WTC11 (cell line): ENCODE measurements at regions not wholly inside any gene's neighbourhood (a gene's known extent, or its start where the extent isn't known, plus 50 kb on each side); places are given as distances from the start of the nearest gene placed in this dataset.

Experiments
- ATAC-seq: fragments of 200-7000 bp; cut with Tn5 transposase; 2 replicates; pipeline ENCODE4 v1.10.0; 2021; ENCODE audit warnings: mild to moderate bottlenecking, moderate library complexity
- CTCF ChIA-PET: fragments of 300-600 bp; sonication (Branson Sonifier 250); formaldehyde crosslinking; loops from one replicate; lab custom pipeline; 2021; ENCODE audit warnings: antibody characterized with exemption; lab: Charles Lee
- POLR2A ChIA-PET: fragments of 350-600 bp; sonication (Branson Sonifier 250); formaldehyde crosslinking; loops from one replicate; lab custom pipeline; 2021; ENCODE audit warnings: antibody characterized with exemption; lab: Charles Lee
- DNase-seq: peaks from one replicate; pipeline ENCODE4 v3.0.0; 2021; ENCODE audit warnings: low spot score
- H3K27ac Mint-ChIP-seq: 2 replicates; pipeline ENCODE4 v1.8.0; 2021; ENCODE audit warnings: mixed read lengths
- H3K27me3 Mint-ChIP-seq: 2 replicates; pipeline ENCODE4 v1.8.0; 2021; ENCODE audit warnings: low read depth, mild to moderate bottlenecking, moderate library complexity, mixed read lengths
- H3K36me3 Mint-ChIP-seq: 2 replicates; pipeline ENCODE4 v1.8.0; 2021; ENCODE audit warnings: mixed read lengths
- H3K4me1 Mint-ChIP-seq: 2 replicates; pipeline ENCODE4 v1.8.0; 2022; ENCODE audit warnings: mixed read lengths
- H3K4me3 Mint-ChIP-seq: 2 replicates; pipeline ENCODE4 v1.8.0; 2021; ENCODE audit warnings: mild to moderate bottlenecking, moderate library complexity, mixed read lengths
- H3K9me3 Mint-ChIP-seq: 2 replicates; pipeline ENCODE4 v1.8.0; 2021; ENCODE audit warnings: mixed read lengths
- ATF6 ChIP-seq: sonication (generic); formaldehyde crosslinking; IDR thresholded peaks from 2 replicates; pipeline ENCODE4 v1.8.1; 2023; ENCODE audit warnings: mild to moderate bottlenecking, missing genetic modification reagents
- CREB1 ChIP-seq: sonication (generic); formaldehyde crosslinking; IDR thresholded peaks from 2 replicates; pipeline ENCODE4 v1.8.0; 2023; ENCODE audit warnings: mild to moderate bottlenecking, missing genetic modification reagents
- ELF4 ChIP-seq: sonication (generic); formaldehyde crosslinking; IDR thresholded peaks from 2 replicates; pipeline ENCODE4 v1.8.1; 2022; ENCODE audit warnings: low read depth, mild to moderate bottlenecking, moderate library complexity, missing genetic modification reagents
- ESRRA ChIP-seq: sonication (generic); formaldehyde crosslinking; IDR thresholded peaks from 2 replicates; pipeline ENCODE4 v1.8.1; 2022; ENCODE audit warnings: mild to moderate bottlenecking, missing genetic modification reagents, borderline replicate concordance
- ETV6 ChIP-seq: sonication (generic); formaldehyde crosslinking; IDR thresholded peaks from 2 replicates; pipeline ENCODE4 v1.8.1; 2022; ENCODE audit warnings: mild to moderate bottlenecking, missing genetic modification reagents
- GABPB1 ChIP-seq: sonication (generic); formaldehyde crosslinking; IDR thresholded peaks from 2 replicates; pipeline ENCODE4 v1.8.1; 2023; ENCODE audit warnings: mild to moderate bottlenecking, missing genetic modification reagents
- GRHL2 ChIP-seq: fragments of 250-450 bp; sonication (Bioruptor Pico); IDR thresholded peaks from 2 replicates; pipeline ENCODE4 v1.8.0; 2022; ENCODE audit warnings: mild to moderate bottlenecking, moderate library complexity; ENCODE audit not compliant: insufficient replicate concordance, severe bottlenecking
- HMGA2 ChIP-seq: fragments of 250-450 bp; sonication (Bioruptor Pico); IDR thresholded peaks from 2 replicates; pipeline ENCODE4 v1.4.0; 2021; ENCODE audit warnings: mild to moderate bottlenecking, moderate library complexity
- JAZF1 ChIP-seq: fragments of 250-450 bp; sonication (Bioruptor Pico); IDR thresholded peaks from 2 replicates; pipeline ENCODE4 v1.9.0; 2021; ENCODE audit warnings: moderate library complexity, mild to moderate bottlenecking, inconsistent platforms
- JUN ChIP-seq: sonication (generic); formaldehyde crosslinking; IDR thresholded peaks from 2 replicates; pipeline ENCODE4 v1.8.0; 2023; ENCODE audit warnings: mild to moderate bottlenecking, missing genetic modification reagents
- MLX ChIP-seq: sonication (generic); formaldehyde crosslinking; IDR thresholded peaks from 2 replicates; pipeline ENCODE4 v1.8.1; 2023; ENCODE audit warnings: mild to moderate bottlenecking, missing genetic modification reagents, moderate library complexity
- MXD4 ChIP-seq: fragments of 250-450 bp; sonication (Bioruptor Pico); IDR thresholded peaks from 2 replicates; pipeline ENCODE4 v1.8.0; 2021; ENCODE audit warnings: mild to moderate bottlenecking, moderate library complexity, borderline replicate concordance
- NFE2L1 ChIP-seq: sonication (generic); formaldehyde crosslinking; IDR thresholded peaks from 2 replicates; pipeline ENCODE4 v1.8.1; 2023; ENCODE audit warnings: missing genetic modification reagents
- TCF7 ChIP-seq: sonication (generic); formaldehyde crosslinking; IDR thresholded peaks from 2 replicates; pipeline ENCODE4 v1.8.0; 2022; ENCODE audit warnings: mild to moderate bottlenecking, low read depth, missing genetic modification reagents, moderate library complexity
- USF2 ChIP-seq: sonication (generic); formaldehyde crosslinking; IDR thresholded peaks from 2 replicates; pipeline ENCODE4 v1.8.1; 2023; ENCODE audit warnings: mild to moderate bottlenecking, missing genetic modification reagents, moderate library complexity
- ZMAT4 ChIP-seq: fragments of 250-450 bp; sonication (Bioruptor Pico); IDR thresholded peaks from 2 replicates; pipeline ENCODE4 v1.9.0; 2021; ENCODE audit warnings: mild to moderate bottlenecking
- ZNF263 ChIP-seq: sonication (generic); formaldehyde crosslinking; IDR thresholded peaks from 2 replicates; pipeline ENCODE4 v1.8.1; 2022; ENCODE audit warnings: low read depth, mild to moderate bottlenecking, moderate library complexity, missing genetic modification reagents
- ZNF317 ChIP-seq: sonication (generic); formaldehyde crosslinking; IDR thresholded peaks from 2 replicates; pipeline ENCODE4 v1.8.1; 2023; ENCODE audit warnings: low read depth, mild to moderate bottlenecking, moderate library complexity, missing genetic modification reagents, borderline replicate concordance
- ZNF396 ChIP-seq: fragments of 250-450 bp; sonication (Bioruptor Pico); IDR thresholded peaks from 2 replicates; pipeline ENCODE4 v1.8.0; 2021; ENCODE audit warnings: mild to moderate bottlenecking, moderate library complexity, borderline replicate concordance
- TF ChIP-seq, protein P1 (sequence below): sonication (generic); formaldehyde crosslinking; conservative IDR thresholded peaks from 2 replicates; pipeline ENCODE4 v1.8.1; 2022; ENCODE audit warnings: mild to moderate bottlenecking, missing genetic modification reagents

- Mint-ChIP-seq H3K4me3 (no peak overlapping the region), H3K36me3 (peaks cover 4% of the 10 kb centered on the region; the same call in 1 of the 2 replicates), H3K4me1 (peaks cover 9% of the 10 kb centered on the region), H3K27ac (no peak overlapping the region), H3K9me3 (peaks cover 17% of the 10 kb centered on the region), H3K27me3 (0 out of 2 replicates have a peak, but pooled peaks cover 3% of the 10 kb centered on the region)
- ATAC-seq = no peak
- TF ChIP-seq JAZF1 = no peak
- no peak for TF ChIP-seq MLX (CRISPR knock-in tag)
- no peak for TF ChIP-seq ZNF396 (CRISPR knock-in tag)
- DNase-seq = no peak
- ChIA-PET POLR2A (no interaction called here), CTCF (no interaction called here)
Measured at GRCh38 chr5:56290378-56291078, 57.4 kb upstream of the ANKRD55 start.

GRCh38 chr5:56289602-56289987 is 56.5 kb upstream of the ANKRD55 start:
- peaks cover 18% of the 10 kb centered on the region for H3K9me3 Mint-ChIP-seq
- TF ChIP-seq ZNF317 (CRISPR knock-in tag) = no peak
- no peak overlapping the region for H3K4me3 Mint-ChIP-seq
- ChIA-PET CTCF (interaction anchor here (0.8 to 1.0 kb wide), 2 partner anchors 19 to 549 kb away, joined by 3 read pairs; no protein-coding TSS in a partner anchor), POLR2A (no interaction called here)
- H3K36me3 Mint-ChIP-seq = peaks cover 4% of the 10 kb centered on the region; the same call in 1 of the 2 replicates
- peaks cover 9% of the 10 kb centered on the region for H3K4me1 Mint-ChIP-seq
- DNase-seq (no peak), ATAC-seq (no peak)
- H3K27ac Mint-ChIP-seq = no peak overlapping the region
- H3K27me3 Mint-ChIP-seq = 0 out of 2 replicates have a peak, but pooled peaks cover 3% of the 10 kb centered on the region

DNA sequence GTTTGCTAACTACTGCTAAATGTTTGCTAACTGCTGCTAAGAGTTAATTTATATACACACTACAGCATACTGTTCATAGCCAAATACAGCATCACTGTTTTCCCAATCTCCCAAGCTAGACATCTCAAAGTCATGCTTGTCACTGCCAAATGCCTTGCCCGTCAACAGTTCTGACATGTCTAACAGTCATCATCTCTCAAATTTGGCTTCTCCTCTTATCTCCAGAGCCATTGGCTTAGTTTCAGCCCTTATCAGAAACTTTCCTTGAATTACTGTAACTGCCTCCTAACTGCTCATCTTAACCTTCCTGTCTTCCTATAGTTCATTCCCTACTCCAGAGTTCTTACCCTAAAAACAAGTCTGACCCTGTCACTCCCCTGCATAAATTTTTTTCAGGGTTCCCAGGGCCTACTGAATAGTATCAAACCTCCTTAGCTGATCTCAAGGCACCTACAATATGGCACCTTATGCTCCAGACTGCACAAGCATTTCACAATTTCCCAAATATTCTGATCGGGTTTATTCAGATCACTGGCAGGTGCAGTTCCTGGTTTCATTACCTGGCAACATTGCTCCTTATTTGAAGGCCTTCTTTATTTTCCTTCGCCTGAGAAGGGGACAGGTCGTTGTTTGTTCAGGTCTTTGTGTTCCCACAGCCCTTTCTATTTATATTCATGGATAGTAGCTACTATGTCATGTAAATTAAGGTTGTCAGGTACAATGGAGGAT is 55.9 kb upstream of the ANKRD55 start:
- peak; percentile 59 for ATAC-seq
- CTCF ChIA-PET = interaction anchor here (0.8 to 1.0 kb wide), 2 partner anchors 18 to 549 kb away, joined by 3 read pairs; no protein-coding TSS in a partner anchor
- DNase-seq = no peak
- H3K4me3 Mint-ChIP-seq = no peak overlapping the region
- TF ChIP-seq GRHL2 (CRISPR knock-in tag) = no peak
- no peak for TF ChIP-seq ETV6 (CRISPR knock-in tag)
- no peak for TF ChIP-seq NFE2L1 (CRISPR knock-in tag)
- TF ChIP-seq, protein P1, sequence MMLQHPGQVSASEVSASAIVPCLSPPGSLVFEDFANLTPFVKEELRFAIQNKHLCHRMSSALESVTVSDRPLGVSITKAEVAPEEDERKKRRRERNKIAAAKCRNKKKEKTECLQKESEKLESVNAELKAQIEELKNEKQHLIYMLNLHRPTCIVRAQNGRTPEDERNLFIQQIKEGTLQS (CRISPR knock-in tag) = no peak
- TF ChIP-seq USF2 (CRISPR knock-in tag) = no peak
- TF ChIP-seq, all 79 proteins: peak for 0
- POLR2A ChIA-PET = no interaction called here
- H3K27ac Mint-ChIP-seq = no peak overlapping the region
- H3K4me1 Mint-ChIP-seq = peaks cover 9% of the 10 kb centered on the region
- no peaks in the 10 kb centered on the region for H3K36me3 Mint-ChIP-seq
- peaks cover 12% of the 10 kb centered on the region for H3K9me3 Mint-ChIP-seq
- H3K27me3 Mint-ChIP-seq = 0 out of 2 replicates have a peak, but pooled peaks cover 3% of the 10 kb centered on the region

DNA sequence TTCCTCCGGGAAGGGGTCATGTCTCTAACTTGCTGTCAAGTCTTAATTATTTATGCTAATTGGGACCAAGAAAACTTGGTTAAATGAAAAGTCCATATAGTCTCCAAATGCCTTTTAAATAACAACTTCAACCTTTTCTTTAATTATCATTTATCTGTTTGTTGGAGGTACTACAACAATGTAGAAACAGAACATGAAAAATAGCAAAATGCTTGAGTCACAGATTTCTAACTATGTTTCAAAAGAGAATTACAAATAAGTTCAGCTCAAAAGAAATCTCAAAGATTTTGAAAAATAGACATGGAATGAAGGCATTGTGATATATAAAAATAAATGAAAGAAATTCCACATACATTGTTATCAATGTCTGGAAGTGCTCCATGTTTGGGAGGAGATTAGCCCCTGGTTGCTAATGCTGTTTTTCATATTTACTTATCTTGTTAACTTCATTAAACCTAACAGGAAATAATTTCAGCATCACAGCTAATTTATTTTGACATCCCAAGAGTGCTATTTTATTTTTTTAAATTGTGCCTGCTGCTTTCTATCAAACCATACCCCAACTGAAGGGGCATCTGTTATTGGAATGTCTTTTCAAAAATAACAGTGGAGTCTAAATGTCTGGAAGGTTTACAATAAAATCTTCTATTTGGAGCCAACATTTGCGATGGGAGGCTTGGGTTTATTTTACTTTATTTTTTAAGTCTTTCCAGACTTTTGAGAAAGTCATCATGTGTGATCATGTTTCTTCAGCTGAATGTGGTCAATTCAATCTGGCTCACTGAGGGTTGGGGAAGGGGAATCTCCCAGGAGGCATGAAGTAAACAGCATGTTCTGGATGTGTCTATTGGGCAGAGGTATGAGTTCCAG is 53.1 kb upstream of the ANKRD55 start:
- Mint-ChIP-seq H3K36me3 (no peaks in the 10 kb centered on the region), H3K27ac (no peak overlapping the region), H3K4me1 (peaks cover 9% of the 10 kb centered on the region), H3K27me3 (0 out of 2 replicates have a peak, but pooled peaks cover 3% of the 10 kb centered on the region), H3K9me3 (peaks cover 4% of the 10 kb centered on the region; the same call in 1 of the 2 replicates), H3K4me3 (no peak overlapping the region)
- CTCF ChIA-PET = no interaction called here
- POLR2A ChIA-PET = no interaction called here
- DNase-seq = no peak
- ATAC-seq = no peak
- TF ChIP-seq JUN (CRISPR knock-in tag) = no peak
- no peak for TF ChIP-seq MLX (CRISPR knock-in tag)
- no peak for TF ChIP-seq GABPB1 (CRISPR knock-in tag)
- TF ChIP-seq ZNF317 (CRISPR knock-in tag) = no peak
- TF ChIP-seq ESRRA = no peak
- no peak for TF ChIP-seq ELF4 (CRISPR knock-in tag)
- TF ChIP-seq ATF6 (CRISPR knock-in tag) = no peak
- TF ChIP-seq ZNF263 (CRISPR knock-in tag) = no peak
- TF ChIP-seq MXD4 (CRISPR knock-in tag) = no peak
- no peak for TF ChIP-seq TCF7
- TF ChIP-seq ZMAT4 (CRISPR knock-in tag) = no peak
- no peak for TF ChIP-seq CREB1
- TF ChIP-seq HMGA2 (CRISPR knock-in tag) = no peak
